ENCODE measurements at regions not wholly inside any gene's neighbourhood (a gene's known extent, or its start where the extent isn't known, plus 50 kb on each side); places are given as distances from the start of the nearest gene placed in this dataset.

DNA sequence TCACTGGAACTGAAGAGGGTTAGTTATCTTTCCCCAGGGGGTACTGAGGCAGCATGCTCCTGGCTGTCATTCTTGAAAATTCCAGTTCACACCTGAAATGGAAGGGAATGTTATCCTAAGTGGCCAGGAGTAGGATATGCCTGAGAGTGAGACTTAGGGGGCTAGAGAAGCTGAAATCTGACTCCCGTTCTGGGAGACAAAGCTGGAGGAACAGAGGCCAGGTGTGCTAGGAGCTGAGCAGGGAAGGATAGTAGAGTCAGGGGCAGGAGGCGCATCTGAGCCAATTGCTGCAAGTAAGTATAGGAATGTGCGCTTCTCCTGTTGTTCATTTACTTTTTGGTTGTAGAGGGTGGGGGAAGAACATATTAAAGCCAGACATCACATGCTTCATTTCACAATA is 58.1 kb upstream of the KIAA1217 start:
- DNase-seq: no peak

- no peak for DNase-seq
Measured at GRCh38 chr10:24152270-24152669, 56.7 kb upstream of the KIAA1217 start.

GRCh38 chr10:24153031-24153430 is 55.9 kb upstream of the KIAA1217 start:
- DNase-seq: peak; percentile 26

DNA sequence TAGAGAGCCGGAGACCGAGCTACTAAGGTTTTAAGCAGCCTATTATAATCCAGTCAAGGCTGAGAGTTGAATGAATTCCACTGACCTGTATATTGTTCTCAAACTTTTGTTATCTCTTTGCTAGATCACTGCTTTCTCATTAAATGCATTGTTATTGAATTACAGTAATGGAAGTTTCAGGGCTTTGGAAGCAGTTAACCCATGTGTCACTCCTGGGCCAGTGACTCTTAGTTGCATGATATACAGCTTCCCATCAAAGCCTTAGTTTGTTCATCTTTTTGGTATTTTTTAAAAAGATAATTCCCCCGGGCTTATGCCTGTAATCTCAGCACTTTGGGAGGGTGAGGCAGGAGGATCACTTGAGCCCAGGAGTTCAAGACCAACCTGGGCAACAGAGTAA is 55.4 kb upstream of the KIAA1217 start:
- DNase-seq: no peak

GRCh38 chr10:24156686-24157085 is 52.3 kb upstream of the KIAA1217 start:
- no peak for DNase-seq

DNA sequence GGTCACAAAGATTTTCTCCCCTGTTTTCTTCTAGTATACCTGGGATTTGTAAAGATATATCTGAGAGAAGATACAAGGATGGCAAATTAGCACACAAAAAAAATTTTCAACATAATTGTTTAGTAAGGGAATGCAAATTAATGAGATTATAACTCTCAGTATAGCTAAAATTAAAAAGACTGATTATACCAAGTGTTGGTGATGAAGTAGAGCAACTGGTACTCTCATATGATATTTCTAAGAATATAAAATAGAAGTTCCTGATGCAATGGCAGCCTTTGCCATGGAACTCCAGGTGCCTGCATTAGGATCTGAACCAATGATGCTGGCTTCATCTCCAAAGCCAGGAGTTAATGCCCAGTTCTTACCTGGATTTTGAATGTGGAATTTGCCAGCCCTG is 51.4 kb upstream of the KIAA1217 start:
- no peak for DNase-seq
